ENCODE measurements at regions not wholly inside any gene's neighbourhood (a gene's known extent, or its start where the extent isn't known, plus 50 kb on each side); places are given as distances from the start of the nearest gene placed in this dataset.

GRCh38 chr5:115736004-115736689 lies 80.3 kb downstream of the CDO1 start:
- no peak overlapping the region for H4K5ac ChIP-seq (ENCODE audit: low read length)
- no peak overlapping the region for H2AK5ac ChIP-seq (ENCODE audit: low read length)
- peaks cover 2% of the 10 kb centered on the region for H3K4me1 ChIP-seq (ENCODE audit: control insufficient read depth, low read depth, low read length)
- no peak overlapping the region for H3K23ac ChIP-seq (ENCODE audit: low read length)
- no peak overlapping the region for H4K8ac ChIP-seq (ENCODE audit: low read depth, low read length)
- H3K79me1 ChIP-seq (ENCODE audit: low read length), result no peaks in the 10 kb centered on the region
- no peak overlapping the region for H3K18ac ChIP-seq (ENCODE audit: low read length)
- DNase-seq, result no peak
- H3K27me3 ChIP-seq (ENCODE audit: insufficient read depth, low read length, poor library complexity), result no peaks in the 10 kb centered on the region
- no peak overlapping the region for H2BK15ac ChIP-seq (replicated peaks; ENCODE audit: low read depth)
- H2BK120ac ChIP-seq (ENCODE audit: low read depth, low read length), result no peak overlapping the region
- WGBS (ENCODE audit: extremely low coverage, insufficient coverage, low lambda C conversion rate), result no CpG with 5 or more reads among the region's 3 CpGs
- no peak overlapping the region for H2BK5ac ChIP-seq (ENCODE audit: low read length)
- no peak overlapping the region for H3K4ac ChIP-seq (ENCODE audit: low read depth, low read length)
- H3K27ac ChIP-seq (ENCODE audit: low read depth, low read length), result no peak overlapping the region
- H3K4me2 ChIP-seq (ENCODE audit: low read length), result no peak overlapping the region
- no peaks in the 10 kb centered on the region for H3K36me3 ChIP-seq (ENCODE audit: control insufficient read depth, insufficient read depth, low read length)
- no peaks in the 10 kb centered on the region for H3K79me2 ChIP-seq (ENCODE audit: control insufficient read depth, insufficient read depth, low read length)
- no peak overlapping the region for H3K56ac ChIP-seq (ENCODE audit: low read length)
- no peak overlapping the region for H3K4me3 ChIP-seq (ENCODE audit: low read length)
- H3K9ac ChIP-seq (ENCODE audit: low read length), result no peak overlapping the region

GRCh38 chr5:115735108-115735998 lies 81.1 kb downstream of the CDO1 start:
- H3K79me2 ChIP-seq (ENCODE audit: control insufficient read depth, insufficient read depth, low read length), result no peaks in the 10 kb centered on the region
- H2BK120ac ChIP-seq (ENCODE audit: low read depth, low read length), result no peak overlapping the region
- H3K56ac ChIP-seq (ENCODE audit: low read length), result no peak overlapping the region
- H3K36me3 ChIP-seq (ENCODE audit: control insufficient read depth, insufficient read depth, low read length), result no peaks in the 10 kb centered on the region
- H3K4me3 ChIP-seq (ENCODE audit: low read length), result no peak overlapping the region
- H4K8ac ChIP-seq (ENCODE audit: low read depth, low read length), result no peak overlapping the region
- no CpG with 5 or more reads among the region's 7 CpGs for WGBS (ENCODE audit: extremely low coverage, insufficient coverage, low lambda C conversion rate)
- no peak overlapping the region for H3K27ac ChIP-seq (ENCODE audit: low read depth, low read length)
- no peak overlapping the region for H2BK15ac ChIP-seq (replicated peaks; ENCODE audit: low read depth)
- no peak overlapping the region for H2BK5ac ChIP-seq (ENCODE audit: low read length)
- H3K4me1 ChIP-seq (ENCODE audit: control insufficient read depth, low read depth, low read length), result peaks cover 2% of the 10 kb centered on the region
- no peak overlapping the region for H3K9ac ChIP-seq (ENCODE audit: low read length)
- no peak for DNase-seq
- H3K79me1 ChIP-seq (ENCODE audit: low read length), result no peaks in the 10 kb centered on the region
- no peak overlapping the region for H3K18ac ChIP-seq (ENCODE audit: low read length)
- H3K4ac ChIP-seq (ENCODE audit: low read depth, low read length), result no peak overlapping the region
- H3K27me3 ChIP-seq (ENCODE audit: insufficient read depth, low read length, poor library complexity), result no peaks in the 10 kb centered on the region
- H4K5ac ChIP-seq (ENCODE audit: low read length), result no peak overlapping the region
- no peak overlapping the region for H3K4me2 ChIP-seq (ENCODE audit: low read length)
- H3K23ac ChIP-seq (ENCODE audit: low read length), result no peak overlapping the region
- no peak overlapping the region for H2AK5ac ChIP-seq (ENCODE audit: low read length)

- Histone ChIP-seq H3K4me3 (ENCODE audit: low read length) (no peak overlapping the region), H4K8ac (ENCODE audit: low read depth, low read length) (no peak overlapping the region), H3K36me3 (ENCODE audit: control insufficient read depth, insufficient read depth, low read length) (no peaks in the 10 kb centered on the region), H2BK120ac (ENCODE audit: low read depth, low read length) (no peak overlapping the region), H3K79me1 (ENCODE audit: low read length) (no peaks in the 10 kb centered on the region), H3K9ac (ENCODE audit: low read length) (no peak overlapping the region), H2BK15ac (replicated peaks; ENCODE audit: low read depth) (no peak overlapping the region), H3K23ac (ENCODE audit: low read length) (no peak overlapping the region), H3K4ac (ENCODE audit: low read depth, low read length) (no peak overlapping the region), H2BK5ac (ENCODE audit: low read length) (no peak overlapping the region), H4K5ac (ENCODE audit: low read length) (peak overlapping the region; percentile 71), H3K4me2 (ENCODE audit: low read length) (no peak overlapping the region), H3K27me3 (ENCODE audit: insufficient read depth, low read length, poor library complexity) (no peaks in the 10 kb centered on the region), H2AK5ac (ENCODE audit: low read length) (no peak overlapping the region), H3K4me1 (ENCODE audit: control insufficient read depth, low read depth, low read length) (peaks cover 2% of the 10 kb centered on the region), H3K27ac (ENCODE audit: low read depth, low read length) (no peak overlapping the region), H3K18ac (ENCODE audit: low read length) (peak overlapping the region; percentile 80), H3K79me2 (ENCODE audit: control insufficient read depth, insufficient read depth, low read length) (no peaks in the 10 kb centered on the region), H3K56ac (ENCODE audit: low read length) (no peak overlapping the region)
- DNase-seq, result no peak
- WGBS (ENCODE audit: extremely low coverage, insufficient coverage, low lambda C conversion rate), result no CpG with 5 or more reads among the region's 2 CpGs
Measured at GRCh38 chr5:115733607-115734006, 82.9 kb downstream of the CDO1 start.

GRCh38 chr5:115732026-115732425 lies 84.4 kb downstream of the CDO1 start:
- H3K18ac ChIP-seq (ENCODE audit: low read length), result no peak overlapping the region
- H2BK15ac ChIP-seq (replicated peaks; ENCODE audit: low read depth), result no peak overlapping the region
- peaks cover 2% of the 10 kb centered on the region for H3K4me1 ChIP-seq (ENCODE audit: control insufficient read depth, low read depth, low read length)

DNA sequence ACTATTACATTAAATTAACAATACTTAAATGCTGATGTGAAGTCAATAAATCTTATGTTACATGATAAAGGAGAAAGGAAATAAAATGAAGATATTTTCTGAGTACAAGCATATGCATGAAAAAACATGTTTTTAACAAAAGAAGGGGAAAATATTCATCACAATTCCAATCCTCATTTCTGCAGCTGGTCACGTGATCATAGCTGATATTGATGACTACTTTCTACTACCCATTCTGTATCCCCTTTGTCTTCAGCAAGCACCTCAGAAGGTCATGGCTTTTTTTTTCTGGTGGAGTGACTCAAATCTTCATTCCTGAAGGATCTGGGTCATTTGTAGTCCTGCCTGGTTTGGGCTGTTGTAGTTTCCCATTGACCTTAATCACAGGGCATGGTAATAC lies 90.9 kb downstream of the CDO1 start:
- Histone ChIP-seq H3K79me2 (ENCODE audit: control insufficient read depth, insufficient read depth, low read length) (no peaks in the 10 kb centered on the region), H3K4me3 (ENCODE audit: low read length) (no peak overlapping the region), H4K5ac (ENCODE audit: low read length) (no peak overlapping the region), H2BK5ac (ENCODE audit: low read length) (no peak overlapping the region), H3K4me1 (ENCODE audit: control insufficient read depth, low read depth, low read length) (no peaks in the 10 kb centered on the region), H3K18ac (ENCODE audit: low read length) (no peak overlapping the region), H3K4ac (ENCODE audit: low read depth, low read length) (no peak overlapping the region), H3K36me3 (ENCODE audit: control insufficient read depth, insufficient read depth, low read length) (no peaks in the 10 kb centered on the region), H3K4me2 (ENCODE audit: low read length) (no peak overlapping the region), H3K79me1 (ENCODE audit: low read length) (no peaks in the 10 kb centered on the region), H3K23ac (ENCODE audit: low read length) (no peak overlapping the region), H3K27ac (ENCODE audit: low read depth, low read length) (no peak overlapping the region), H2BK15ac (replicated peaks; ENCODE audit: low read depth) (no peak overlapping the region), H3K9ac (ENCODE audit: low read length) (no peak overlapping the region), H3K56ac (ENCODE audit: low read length) (no peak overlapping the region), H2BK120ac (ENCODE audit: low read depth, low read length) (no peak overlapping the region), H4K8ac (ENCODE audit: low read depth, low read length) (no peak overlapping the region), H2AK5ac (ENCODE audit: low read length) (no peak overlapping the region), H3K27me3 (ENCODE audit: insufficient read depth, low read length, poor library complexity) (no peaks in the 10 kb centered on the region)
- no CpG with 5 or more reads among the region's 1 CpG for WGBS (ENCODE audit: extremely low coverage, insufficient coverage, low lambda C conversion rate)
- DNase-seq, result no peak

More at GRCh38 chr5:115732026-115732425, 84.4 kb downstream of the CDO1 start:
- H3K79me1 ChIP-seq (ENCODE audit: low read length), result no peaks in the 10 kb centered on the region
- DNase-seq, result no peak
- H3K4me2 ChIP-seq (ENCODE audit: low read length), result no peak overlapping the region
- no peak overlapping the region for H2AK5ac ChIP-seq (ENCODE audit: low read length)
- no peak overlapping the region for H4K5ac ChIP-seq (ENCODE audit: low read length)
- H3K56ac ChIP-seq (ENCODE audit: low read length), result no peak overlapping the region
- H3K36me3 ChIP-seq (ENCODE audit: control insufficient read depth, insufficient read depth, low read length), result no peaks in the 10 kb centered on the region
- no peak overlapping the region for H3K9ac ChIP-seq (ENCODE audit: low read length)
- no peak overlapping the region for H3K23ac ChIP-seq (ENCODE audit: low read length)
- no peak overlapping the region for H3K4me3 ChIP-seq (ENCODE audit: low read length)
- H4K8ac ChIP-seq (ENCODE audit: low read depth, low read length), result no peak overlapping the region
- H3K27me3 ChIP-seq (ENCODE audit: insufficient read depth, low read length, poor library complexity), result no peaks in the 10 kb centered on the region
- H2BK120ac ChIP-seq (ENCODE audit: low read depth, low read length), result no peak overlapping the region
- H2BK5ac ChIP-seq (ENCODE audit: low read length), result no peak overlapping the region
- no peaks in the 10 kb centered on the region for H3K79me2 ChIP-seq (ENCODE audit: control insufficient read depth, insufficient read depth, low read length)
- no peak overlapping the region for H3K4ac ChIP-seq (ENCODE audit: low read depth, low read length)
- H3K27ac ChIP-seq (ENCODE audit: low read depth, low read length), result no peak overlapping the region
